Astrocyte (in vitro differentiated cells and primary cell): ENCODE measurements at regions not wholly inside any gene's neighbourhood (a gene's known extent, or its start where the extent isn't known, plus 50 kb on each side); places are given as distances from the start of the nearest gene placed in this dataset.

Source experiments
- CTCF ChIP-seq: IDR thresholded peaks from 2 replicates; pipeline ENCODE4 v1.5.1; 2011; ENCODE audit warnings: low read depth, mild to moderate bottlenecking, inconsistent platforms, low read length, moderate library complexity; ENCODE audit not compliant: insufficient read depth
- EZH2 ChIP-seq: IDR thresholded peaks from 2 replicates; pipeline ENCODE4 v1.6.1; 2012; ENCODE audit warnings: mild to moderate bottlenecking, low read length, inconsistent platforms; ENCODE audit not compliant: insufficient read depth

GRCh38 chr5:116658141-116658540, 83.5 kb upstream of the SEMA6A start:
- TF ChIP-seq CTCF: no peak
- TF ChIP-seq EZH2: no peak
